HepG2 (cell line): ENCODE measurements at regions not wholly inside any gene's neighbourhood (a gene's known extent, or its start where the extent isn't known, plus 50 kb on each side); places are given as distances from the start of the nearest gene placed in this dataset.

Source experiments
- ATAC-seq: fragments of 200-7000 bp; cut with Tn5 transposase; 3 replicates; pipeline ENCODE4 v1.9.1; 2020; ENCODE audit warnings: mild to moderate bottlenecking, moderate library complexity
- BruUV-seq: library from RNA; stranded (reverse); fragments of 400-500 nt; replicated peaks from 2 replicates; lab custom pipeline; 2021; lab: Mats Ljungman, UMichigan
- CTCF ChIA-PET: fragments of 300-600 bp; formaldehyde crosslinking; extraction: SDS; loops from one replicate; lab custom pipeline; 2021; ENCODE audit warnings: low total read pairs, inconsistent platforms, low intra/inter-chr PET ratio; lab: Yijun Ruan, JAX
- POLR2A ChIA-PET: fragments of 350-600 bp; sonication (Branson Sonifier 250); formaldehyde crosslinking; loops from one replicate; lab custom pipeline; 2020; ENCODE audit warnings: antibody characterized with exemption, inconsistent platforms; lab: Yijun Ruan, JAX
- DNase-seq: peaks from one replicate; pipeline ENCODE4 v3.0.0-alpha.2; 2015; ENCODE audit warnings: low spot score
- FAIRE-seq: peaks from 3 replicates; lab custom pipeline; 2011; peaks lifted over from hg19 to GRCh38; lab: Jason Lieb, UNC
- H2AFZ ChIP-seq: one replicate; pipeline ENCODE4 v1.6.1; 2011; ENCODE audit warnings: low read length, inconsistent platforms
- H3K27ac ChIP-seq: fragments of 300-600 bp; 3 replicates; pipeline ENCODE4 v1.8.0; 2011; ENCODE audit warnings: mixed run types, mild to moderate bottlenecking, mixed read lengths, low read length, inconsistent platforms; ENCODE audit not compliant: insufficient read depth; ENCODE audit errors: extremely low read length
- H3K27me3 ChIP-seq, 2 experiments: fragments of 200-600 bp in 1 of 2; 2 replicates in 1 of 2; 3 replicates in 1 of 2; pipeline versions ENCODE4 v1.6.0 to v1.8.0; 2011; ENCODE audit warnings: low read length in 2 of 2, mild to moderate bottlenecking in 2 of 2, moderate library complexity in 2 of 2, inconsistent platforms in 1 of 2; ENCODE audit not compliant: insufficient read depth in 2 of 2, control insufficient read depth in 1 of 2
- H3K36me3 ChIP-seq, 2 experiments: fragments of 200-600 bp in 1 of 2; replicated peaks in 1 of 2; 2 replicates in 1 of 2; 3 replicates in 1 of 2; pipeline versions ENCODE4 v1.5.1 to v1.8.0; 2011; ENCODE audit warnings: low read length in 2 of 2, inconsistent platforms in 1 of 2; ENCODE audit not compliant: insufficient read depth in 2 of 2, control insufficient read depth in 1 of 2
- H3K4me1 ChIP-seq: 2 replicates; pipeline ENCODE4 v1.5.1; 2012; ENCODE audit warnings: low read length, inconsistent platforms; ENCODE audit not compliant: insufficient read depth
- H3K4me2 ChIP-seq: 2 replicates; pipeline ENCODE4 v1.6.0; 2011; ENCODE audit warnings: low read depth, low read length, inconsistent platforms
- H3K4me3 ChIP-seq, 3 experiments: fragments of 200-600 bp in 1 of 3; sonication (generic), shearing (Covaris generic) in 1 of 3; replicated peaks in 1 of 3; 2 replicates each; pipeline ENCODE4 v1.5.1; 2011 to 2016; ENCODE audit warnings: low read length in 3 of 3, inconsistent platforms in 2 of 3, low read depth in 2 of 3, mild to moderate bottlenecking in 2 of 3, control low read depth in 1 of 3, mixed read lengths in 1 of 3; ENCODE audit not compliant: insufficient read depth in 1 of 3
- H3K79me2 ChIP-seq: one replicate; pipeline ENCODE4 v1.6.1; 2011; ENCODE audit warnings: low read length, inconsistent platforms; ENCODE audit not compliant: insufficient read depth
- H3K9ac ChIP-seq: 2 replicates; pipeline ENCODE4 v1.6.0; 2011; ENCODE audit warnings: mild to moderate bottlenecking, low read depth, low read length, inconsistent platforms; ENCODE audit not compliant: insufficient read depth
- H3K9me3 ChIP-seq: 2 replicates; pipeline ENCODE4 v1.5.1; 2012; ENCODE audit warnings: mild to moderate bottlenecking, low read length
- H4K20me1 ChIP-seq: 2 replicates; pipeline ENCODE4 v1.6.0; 2011; ENCODE audit warnings: inconsistent platforms, mild to moderate bottlenecking, low read length, moderate library complexity; ENCODE audit not compliant: insufficient read depth
- AGO1 ChIP-seq: fragments of 200-400 bp; formaldehyde crosslinking; IDR thresholded peaks from 2 replicates; pipeline ENCODE4 v1.6.1; 2017; ENCODE audit warnings: mild to moderate bottlenecking, low read depth, low read length, moderate library complexity; ENCODE audit not compliant: poor library complexity, severe bottlenecking
- ARNT ChIP-seq: fragments of 450-650 bp; IDR thresholded peaks from 2 replicates; pipeline ENCODE4 v1.6.1; 2017
- HCFC1 ChIP-seq: fragments of 150-350 bp; IDR thresholded peaks from 2 replicates; pipeline ENCODE4 v1.6.1; 2014; ENCODE audit warnings: low read depth, low read length
- ONECUT2 ChIP-seq: sonication (generic); formaldehyde crosslinking; IDR thresholded peaks from 2 replicates; pipeline ENCODE4 v1.4.0; 2020; ENCODE audit warnings: missing genetic modification reagents
- SNAI1 ChIP-seq: sonication (generic); formaldehyde crosslinking; IDR thresholded peaks from 2 replicates; pipeline ENCODE4 v1.5.0; 2020; ENCODE audit warnings: mild to moderate bottlenecking, missing genetic modification reagents, borderline replicate concordance
- ZFY ChIP-seq: sonication (generic); formaldehyde crosslinking; IDR thresholded peaks from 2 replicates; pipeline ENCODE4 v1.4.0; 2020; ENCODE audit warnings: missing genetic modification reagents
- ZNF318 ChIP-seq: sonication (generic); formaldehyde crosslinking; IDR thresholded peaks from 2 replicates; pipeline ENCODE4 v1.4.0; 2020; ENCODE audit warnings: mild to moderate bottlenecking, missing genetic modification reagents
- ZNF644 ChIP-seq: IDR thresholded peaks from 2 replicates; pipeline ENCODE4 v1.6.1; 2016; ENCODE audit warnings: low read depth
- WGBS: methylation state at CpG from one replicate; pipeline ENCODE4 v1.1.6; 2017; ENCODE audit warnings: low lambda C conversion rate; 5-methylcytosine and 5-hydroxymethylcytosine counted together
- in situ Hi-C: cut with HindIII; loops from 2 replicates; pipeline ENCODE4 v1.10.0; 2017; ENCODE audit warnings: low pct_unique_long_range_greater_than_20kb; ENCODE audit not compliant: extremely low pct_ligation_motif_present
- intact Hi-C: fragments of 100-400 bp; cut with micrococcal nuclease; formaldehyde crosslinking; loops from one replicate; pipeline ENCODE4 v1.10.0; 2022; ENCODE audit not compliant: unreplicated experiment
- TF ChIP-seq, protein P1 (sequence below): sonication (generic); formaldehyde crosslinking; IDR thresholded peaks from 2 replicates; pipeline ENCODE4 v1.8.0; 2022; ENCODE audit warnings: mild to moderate bottlenecking, missing genetic modification reagents; ENCODE audit not compliant: insufficient replicate concordance
- TF ChIP-seq, protein P2 (sequence below): sonication (generic); formaldehyde crosslinking; IDR thresholded peaks from 2 replicates; pipeline ENCODE4 v1.4.0; 2020; ENCODE audit warnings: missing genetic modification reagents, borderline replicate concordance

GRCh38 chr17:12478311-12478710, 187.4 kb upstream of the MYOCD start (continued):
- TF ChIP-seq, protein P1, sequence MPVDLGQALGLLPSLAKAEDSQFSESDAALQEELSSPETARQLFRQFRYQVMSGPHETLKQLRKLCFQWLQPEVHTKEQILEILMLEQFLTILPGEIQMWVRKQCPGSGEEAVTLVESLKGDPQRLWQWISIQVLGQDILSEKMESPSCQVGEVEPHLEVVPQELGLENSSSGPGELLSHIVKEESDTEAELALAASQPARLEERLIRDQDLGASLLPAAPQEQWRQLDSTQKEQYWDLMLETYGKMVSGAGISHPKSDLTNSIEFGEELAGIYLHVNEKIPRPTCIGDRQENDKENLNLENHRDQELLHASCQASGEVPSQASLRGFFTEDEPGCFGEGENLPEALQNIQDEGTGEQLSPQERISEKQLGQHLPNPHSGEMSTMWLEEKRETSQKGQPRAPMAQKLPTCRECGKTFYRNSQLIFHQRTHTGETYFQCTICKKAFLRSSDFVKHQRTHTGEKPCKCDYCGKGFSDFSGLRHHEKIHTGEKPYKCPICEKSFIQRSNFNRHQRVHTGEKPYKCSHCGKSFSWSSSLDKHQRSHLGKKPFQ (CRISPR knock-in tag) = no peak
- TF ChIP-seq ZFY (CRISPR knock-in tag) (no peak), ZNF644 (CRISPR knock-in tag) (no peak)
- TF ChIP-seq, protein P2, sequence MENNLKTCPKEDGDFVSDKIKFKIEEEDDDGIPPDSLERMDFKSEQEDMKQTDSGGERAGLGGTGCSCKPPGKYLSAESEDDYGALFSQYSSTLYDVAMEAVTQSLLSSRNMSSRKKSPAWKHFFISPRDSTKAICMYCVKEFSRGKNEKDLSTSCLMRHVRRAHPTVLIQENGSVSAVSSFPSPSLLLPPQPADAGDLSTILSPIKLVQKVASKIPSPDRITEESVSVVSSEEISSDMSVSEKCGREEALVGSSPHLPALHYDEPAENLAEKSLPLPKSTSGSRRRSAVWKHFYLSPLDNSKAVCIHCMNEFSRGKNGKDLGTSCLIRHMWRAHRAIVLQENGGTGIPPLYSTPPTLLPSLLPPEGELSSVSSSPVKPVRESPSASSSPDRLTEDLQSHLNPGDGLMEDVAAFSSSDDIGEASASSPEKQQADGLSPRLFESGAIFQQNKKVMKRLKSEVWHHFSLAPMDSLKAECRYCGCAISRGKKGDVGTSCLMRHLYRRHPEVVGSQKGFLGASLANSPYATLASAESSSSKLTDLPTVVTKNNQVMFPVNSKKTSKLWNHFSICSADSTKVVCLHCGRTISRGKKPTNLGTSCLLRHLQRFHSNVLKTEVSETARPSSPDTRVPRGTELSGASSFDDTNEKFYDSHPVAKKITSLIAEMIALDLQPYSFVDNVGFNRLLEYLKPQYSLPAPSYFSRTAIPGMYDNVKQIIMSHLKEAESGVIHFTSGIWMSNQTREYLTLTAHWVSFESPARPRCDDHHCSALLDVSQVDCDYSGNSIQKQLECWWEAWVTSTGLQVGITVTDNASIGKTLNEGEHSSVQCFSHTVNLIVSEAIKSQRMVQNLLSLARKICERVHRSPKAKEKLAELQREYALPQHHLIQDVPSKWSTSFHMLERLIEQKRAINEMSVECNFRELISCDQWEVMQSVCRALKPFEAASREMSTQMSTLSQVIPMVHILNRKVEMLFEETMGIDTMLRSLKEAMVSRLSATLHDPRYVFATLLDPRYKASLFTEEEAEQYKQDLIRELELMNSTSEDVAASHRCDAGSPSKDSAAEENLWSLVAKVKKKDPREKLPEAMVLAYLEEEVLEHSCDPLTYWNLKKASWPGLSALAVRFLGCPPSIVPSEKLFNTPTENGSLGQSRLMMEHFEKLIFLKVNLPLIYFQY = no peak

DNA sequence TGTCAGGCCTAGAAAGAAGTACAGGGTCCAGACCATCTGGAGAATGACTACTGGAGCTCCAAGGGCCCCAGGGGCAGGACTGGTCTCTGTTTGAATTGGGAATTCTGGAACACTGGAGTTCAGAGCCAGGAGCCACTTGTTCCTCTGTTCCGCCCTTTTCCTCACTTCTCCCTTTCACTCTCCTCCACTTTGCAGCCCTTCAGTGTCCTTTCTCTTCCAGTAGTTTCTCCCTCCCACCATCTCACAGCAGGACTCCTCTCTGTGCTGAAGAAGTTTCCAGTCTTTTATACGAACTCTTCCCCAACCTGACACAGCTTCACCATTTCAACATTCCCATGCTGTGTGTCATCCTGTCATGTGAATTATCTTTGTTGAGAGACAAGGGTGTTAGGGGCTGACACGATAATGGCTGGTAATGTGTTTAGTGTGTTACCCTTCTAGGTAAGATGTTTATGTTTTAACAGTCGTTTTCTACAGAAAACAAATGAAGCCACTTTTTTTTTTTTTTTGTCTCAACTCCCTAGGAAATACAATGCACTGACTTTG, 180.3 kb upstream of the MYOCD start:
- intact Hi-C loops (no loop called here), in situ Hi-C loops (no loop called here)
- no peak overlapping the region for H3K4me2 ChIP-seq
- WGBS = 8% methylated on average over 4 of the region's 4 CpGs
- H3K9ac ChIP-seq = no peak overlapping the region
- H3K4me1 ChIP-seq = no peaks in the 10 kb centered on the region
- BruUV-seq = no TSS peak
- DNase-seq (no peak), ATAC-seq (no peak), FAIRE-seq (no peak)
- H3K27ac ChIP-seq = no peak overlapping the region
- no peaks in the 10 kb centered on the region for H4K20me1 ChIP-seq
- ChIA-PET CTCF (no interaction called here), POLR2A (no interaction called here)
- H2AFZ ChIP-seq = no peak overlapping the region
- H3K36me3 ChIP-seq = no peaks in the 10 kb centered on the region
- H3K4me3 ChIP-seq = no peak overlapping the region
- H3K79me2 ChIP-seq = no peaks in the 10 kb centered on the region
- no peaks in the 10 kb centered on the region for H3K27me3 ChIP-seq
- H3K9me3 ChIP-seq = no peaks in the 10 kb centered on the region
- TF ChIP-seq AGO1 = no peak
- TF ChIP-seq ARNT = no peak
- no peak for TF ChIP-seq SNAI1 (CRISPR knock-in tag)
- TF ChIP-seq HCFC1 = no peak
- no peak for TF ChIP-seq ONECUT2 (CRISPR knock-in tag)
- TF ChIP-seq ZNF318 (CRISPR knock-in tag) = no peak
